Activated CD8-positive, alpha-beta T cell treated with anti-CD3 and anti-CD28 coated beads, Interleukin-2, amount 10 ng/mL, durations not matched to agents 7 days and 5 days (primary cell): ENCODE measurements at regions not wholly inside any gene's neighbourhood (a gene's known extent, or its start where the extent isn't known, plus 50 kb on each side); places are given as distances from the start of the nearest gene placed in this dataset.

ENCODE experiments used
- ATAC-seq: fragments of 150-1000 bp; cut with Tn5 transposase; one replicate; pipeline ENCODE4 v1.10.0; 2021; ENCODE audit warnings: moderate library complexity
- CTCF ChIA-PET: fragments of 350-600 bp; sonication (Branson Sonifier 250); formaldehyde crosslinking; loops from one replicate; lab custom pipeline; 2021; ENCODE audit warnings: antibody characterized with exemption; lab: Charles Lee
- POLR2A ChIA-PET: fragments of 350-600 bp; sonication (Branson Sonifier 250); formaldehyde crosslinking; loops from one replicate; lab custom pipeline; 2021; ENCODE audit warnings: antibody characterized with exemption; lab: Charles Lee
- DNase-seq: peaks from one replicate; pipeline ENCODE4 v3.0.0-alpha.2; 2020
- H3K27ac Mint-ChIP-seq: one replicate; pipeline ENCODE4 v1.8.0; 2021; ENCODE audit warnings: mild to moderate bottlenecking, mixed read lengths
- H3K27me3 Mint-ChIP-seq: one replicate; pipeline ENCODE4 v1.8.0; 2021; ENCODE audit warnings: low read depth, mixed read lengths
- H3K36me3 Mint-ChIP-seq: one replicate; pipeline ENCODE4 v1.8.0; 2021; ENCODE audit warnings: low read depth, mixed read lengths
- H3K4me1 Mint-ChIP-seq: one replicate; pipeline ENCODE4 v1.8.0; 2021; ENCODE audit warnings: low read depth, mixed read lengths
- H3K4me3 Mint-ChIP-seq: one replicate; pipeline ENCODE4 v1.8.0; 2021; ENCODE audit warnings: mild to moderate bottlenecking, mixed read lengths
- H3K9me3 Mint-ChIP-seq: one replicate; pipeline ENCODE4 v1.8.0; 2022; ENCODE audit warnings: mixed read lengths; ENCODE audit not compliant: insufficient read depth

DNA sequence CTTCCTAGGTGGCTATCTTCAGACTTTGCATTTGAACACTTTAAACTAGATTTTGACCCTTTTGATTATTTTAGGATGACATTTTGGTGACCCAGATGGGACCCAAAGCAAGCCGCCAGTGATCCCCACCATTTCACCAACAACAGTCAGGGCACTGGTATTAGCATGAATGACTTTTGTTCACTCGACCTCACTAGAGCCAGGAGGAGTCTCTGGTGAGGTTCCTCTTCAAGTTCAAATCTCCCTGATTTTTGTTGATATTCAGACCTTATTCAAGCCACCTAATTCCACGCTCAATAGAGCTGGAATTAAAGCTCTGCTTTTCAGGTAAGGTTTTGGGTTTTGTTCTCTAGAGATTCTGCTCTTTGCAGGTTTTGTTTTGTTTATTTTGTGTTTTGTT lies 202.3 kb downstream of the MREG start:
- ChIA-PET CTCF (interaction anchor here (0.9 kb wide), 1 partner anchor 17 kb away, joined by 4 read pairs; no protein-coding TSS in a partner anchor), POLR2A (no interaction called here)
- peak overlapping the region; percentile 74 for H3K27ac Mint-ChIP-seq
- H3K27me3 Mint-ChIP-seq, result peaks cover 9% of the 10 kb centered on the region
- peaks cover 21% of the 10 kb centered on the region for H3K4me1 Mint-ChIP-seq
- H3K36me3 Mint-ChIP-seq, result peaks cover 2% of the 10 kb centered on the region
- H3K4me3 Mint-ChIP-seq, result peak overlapping the region; percentile 39
- no peaks in the 10 kb centered on the region for H3K9me3 Mint-ChIP-seq
- no peak for ATAC-seq
- DNase-seq, result no peak

DNA sequence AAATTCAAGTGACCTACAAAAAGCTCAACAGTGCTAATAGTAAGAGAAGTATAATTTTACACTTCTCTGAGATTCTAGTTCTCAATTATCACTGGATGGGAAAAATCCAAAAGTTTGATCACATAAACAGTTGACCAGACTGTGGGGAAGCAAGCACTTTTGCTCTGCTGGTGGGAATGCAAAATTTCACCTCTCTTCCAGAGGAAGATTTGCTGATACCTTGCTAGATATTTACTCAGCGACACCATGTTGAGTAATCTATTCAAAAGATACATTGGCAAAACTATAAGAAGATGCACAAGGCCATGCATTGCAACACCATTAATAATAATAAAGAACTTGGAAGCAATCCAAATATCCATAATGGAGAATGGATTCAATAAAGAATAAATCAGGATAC lies 204.4 kb downstream of the MREG start:
- H3K27ac Mint-ChIP-seq, result no peak overlapping the region

DNA sequence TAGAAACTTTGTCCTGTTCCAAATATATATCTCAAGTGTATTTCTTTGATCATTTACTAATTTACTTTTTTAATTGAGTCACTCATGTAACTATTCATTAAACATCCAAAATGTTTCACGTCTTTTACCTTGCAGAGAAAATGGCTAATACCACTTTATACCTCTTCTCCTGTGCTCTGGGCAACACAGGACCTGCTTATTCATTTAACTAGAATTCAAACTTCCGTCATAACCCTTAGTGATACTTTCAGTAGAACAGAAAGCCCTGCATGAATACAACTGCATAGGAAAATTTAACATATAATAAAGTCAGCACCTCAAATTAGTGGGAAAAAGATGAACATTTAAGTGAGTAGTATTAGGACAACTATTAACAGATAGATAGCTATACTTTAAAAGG lies 205.2 kb downstream of the MREG start:
- Mint-ChIP-seq H3K36me3 (peaks cover 2% of the 10 kb centered on the region), H3K4me1 (peaks cover 21% of the 10 kb centered on the region), H3K9me3 (no peaks in the 10 kb centered on the region), H3K27me3 (peaks cover 6% of the 10 kb centered on the region), H3K27ac (no peak overlapping the region), H3K4me3 (no peak overlapping the region)
- ATAC-seq (no peak), DNase-seq (no peak)
- CTCF ChIA-PET, result no interaction called here
- POLR2A ChIA-PET, result no interaction called here

More for the DNA sequence above, 204.4 kb downstream of the MREG start:
- H3K27me3 Mint-ChIP-seq, result peaks cover 6% of the 10 kb centered on the region
- no peak overlapping the region for H3K4me3 Mint-ChIP-seq
- ATAC-seq (no peak), DNase-seq (no peak)
- H3K36me3 Mint-ChIP-seq, result peaks cover 2% of the 10 kb centered on the region
- H3K9me3 Mint-ChIP-seq, result no peaks in the 10 kb centered on the region
- POLR2A ChIA-PET, result no interaction called here
- H3K4me1 Mint-ChIP-seq, result peaks cover 21% of the 10 kb centered on the region
- CTCF ChIA-PET, result no interaction called here

DNA sequence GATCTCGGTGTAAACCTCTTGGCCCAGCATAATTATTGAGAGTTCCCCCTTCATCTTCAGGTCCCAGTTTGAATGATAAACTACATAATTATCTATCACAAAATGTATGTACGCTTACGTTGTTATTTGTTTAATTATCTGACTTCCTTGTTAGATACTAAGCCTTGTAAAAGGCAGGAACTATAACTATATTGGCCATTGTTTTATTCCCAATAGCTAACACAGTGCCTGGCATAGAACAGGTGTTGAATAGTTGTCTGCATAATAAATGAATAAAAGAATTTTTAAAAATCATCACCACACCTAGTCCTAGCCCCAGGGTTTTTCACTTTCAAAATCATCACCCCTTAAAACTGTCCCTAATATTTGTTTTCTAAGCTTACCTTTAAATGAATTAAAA lies 207.9 kb downstream of the MREG start:
- H3K27me3 Mint-ChIP-seq, result peaks cover 5% of the 10 kb centered on the region
- peaks cover 2% of the 10 kb centered on the region for H3K4me1 Mint-ChIP-seq
- no peak overlapping the region for H3K4me3 Mint-ChIP-seq
- H3K27ac Mint-ChIP-seq, result no peak overlapping the region
- POLR2A ChIA-PET, result no interaction called here
- DNase-seq (no peak), ATAC-seq (no peak)
- H3K36me3 Mint-ChIP-seq, result no peaks in the 10 kb centered on the region
- CTCF ChIA-PET, result interaction anchor here (0.9 kb wide), 1 partner anchor 9 kb away, joined by 3 read pairs; no protein-coding TSS in a partner anchor
- H3K9me3 Mint-ChIP-seq, result no peaks in the 10 kb centered on the region

DNA sequence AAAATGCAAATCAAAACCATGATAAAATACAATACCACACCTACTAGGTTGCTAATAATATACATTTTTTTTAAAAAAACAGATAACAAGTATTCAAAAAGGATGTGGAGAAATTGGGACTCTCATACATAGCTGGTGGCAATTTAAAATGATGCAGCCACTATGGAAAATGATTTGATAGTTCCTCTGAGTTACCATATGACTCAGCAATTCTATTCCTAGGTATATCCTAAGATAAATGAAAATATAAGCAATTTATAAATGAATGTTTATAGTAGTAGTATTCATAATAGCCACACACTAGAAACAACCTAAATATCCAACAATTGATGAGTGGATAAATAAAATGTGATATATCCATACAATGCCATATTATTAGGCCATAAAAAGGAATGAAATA lies 210.2 kb downstream of the MREG start:
- Mint-ChIP-seq H3K27ac (no peak overlapping the region), H3K4me1 (no peaks in the 10 kb centered on the region), H3K4me3 (no peak overlapping the region), H3K27me3 (peaks cover 5% of the 10 kb centered on the region), H3K9me3 (no peaks in the 10 kb centered on the region), H3K36me3 (no peaks in the 10 kb centered on the region)
- ChIA-PET CTCF (no interaction called here), POLR2A (no interaction called here)
- ATAC-seq, result no peak
- DNase-seq, result no peak

DNA sequence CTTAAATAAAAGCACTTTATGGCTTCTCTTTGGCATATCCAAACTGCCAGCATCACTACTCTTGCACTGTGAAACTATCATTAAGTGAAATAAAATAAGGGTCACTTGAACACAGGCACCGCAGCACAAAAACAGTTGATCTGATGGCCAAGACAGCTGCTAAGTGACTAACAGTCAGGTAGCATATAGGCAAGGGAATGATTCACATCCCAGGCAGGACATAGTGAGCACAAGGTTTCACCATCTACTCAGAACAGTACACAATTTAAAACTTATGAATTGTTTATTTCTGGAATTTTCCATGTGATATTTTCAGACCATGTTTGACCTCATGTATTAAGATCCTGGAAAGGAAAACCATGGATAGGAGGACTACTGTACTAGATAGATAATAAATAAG lies 214.2 kb downstream of the MREG start:
- no peaks in the 10 kb centered on the region for H3K9me3 Mint-ChIP-seq
- ChIA-PET CTCF (no interaction called here), POLR2A (no interaction called here)
- H3K4me3 Mint-ChIP-seq, result no peak overlapping the region
- no peak overlapping the region for H3K27ac Mint-ChIP-seq
- ATAC-seq, result no peak
- peaks cover 3% of the 10 kb centered on the region for H3K27me3 Mint-ChIP-seq
- no peaks in the 10 kb centered on the region for H3K36me3 Mint-ChIP-seq
- DNase-seq, result no peak
- peaks cover 7% of the 10 kb centered on the region for H3K4me1 Mint-ChIP-seq

DNA sequence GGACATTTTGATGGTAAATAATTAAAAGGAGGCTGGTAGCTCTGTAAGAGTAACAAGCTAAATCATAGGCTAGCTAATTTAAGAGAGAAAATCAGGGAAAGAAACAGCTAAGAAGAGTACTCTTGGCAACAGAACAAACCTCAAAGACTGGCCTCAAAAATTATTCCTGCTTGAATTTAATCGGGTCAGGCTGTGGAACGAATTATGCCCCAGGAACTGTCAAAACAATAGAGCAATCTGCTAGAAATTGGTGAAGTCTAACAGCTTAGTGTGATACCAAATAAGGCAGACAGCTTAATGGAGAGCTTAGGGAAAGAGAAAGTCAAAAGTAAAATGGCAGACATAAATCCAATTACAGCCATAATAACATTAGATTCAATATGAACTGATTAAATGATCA lies 215.7 kb downstream of the MREG start:
- peaks cover 3% of the 10 kb centered on the region for H3K27me3 Mint-ChIP-seq

DNA sequence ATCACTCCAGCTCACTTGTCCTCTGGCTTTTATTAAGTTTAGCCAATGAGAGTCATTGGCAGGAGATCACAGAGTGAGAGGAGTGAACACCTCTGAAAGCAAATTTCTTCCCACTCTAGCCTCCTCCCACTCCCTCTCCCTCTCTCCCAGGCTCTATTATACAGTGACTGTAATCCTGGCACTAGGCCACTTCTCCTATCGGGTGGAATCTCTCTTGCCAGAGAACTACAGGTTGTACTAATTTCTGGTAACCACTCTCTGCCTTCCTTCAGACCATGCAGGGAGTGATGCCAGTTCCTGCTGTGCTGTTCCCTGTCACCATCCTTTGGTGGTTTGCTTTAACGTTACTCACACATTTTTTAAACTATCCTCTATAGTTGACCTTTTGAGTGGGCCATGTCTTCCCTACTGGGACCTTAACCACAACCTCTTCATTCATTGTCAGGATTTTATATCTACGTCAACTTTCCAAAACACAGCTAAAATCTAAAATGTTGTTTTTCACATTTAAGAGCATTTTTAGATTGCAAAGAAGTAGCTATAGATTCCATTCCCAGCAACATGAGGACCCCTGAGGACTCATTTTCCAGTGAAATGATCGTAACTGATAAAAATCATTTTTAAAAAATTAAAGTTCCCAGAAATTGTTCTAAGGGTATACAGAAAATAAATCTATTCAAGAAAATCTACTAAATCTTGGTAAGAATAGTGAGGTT lies 217.1 kb downstream of the MREG start:
- ChIA-PET POLR2A (no interaction called here), CTCF (interaction anchor here (1.6 kb wide), 1 partner anchor 32 kb away, joined by 4 read pairs; no protein-coding TSS in a partner anchor)

More for the DNA sequence above, 215.7 kb downstream of the MREG start:
- Mint-ChIP-seq H3K36me3 (no peaks in the 10 kb centered on the region), H3K4me3 (no peak overlapping the region), H3K4me1 (peaks cover 14% of the 10 kb centered on the region), H3K9me3 (no peaks in the 10 kb centered on the region), H3K27ac (no peak overlapping the region)
- DNase-seq (no peak), ATAC-seq (no peak)
- ChIA-PET CTCF (no interaction called here), POLR2A (no interaction called here)

DNA sequence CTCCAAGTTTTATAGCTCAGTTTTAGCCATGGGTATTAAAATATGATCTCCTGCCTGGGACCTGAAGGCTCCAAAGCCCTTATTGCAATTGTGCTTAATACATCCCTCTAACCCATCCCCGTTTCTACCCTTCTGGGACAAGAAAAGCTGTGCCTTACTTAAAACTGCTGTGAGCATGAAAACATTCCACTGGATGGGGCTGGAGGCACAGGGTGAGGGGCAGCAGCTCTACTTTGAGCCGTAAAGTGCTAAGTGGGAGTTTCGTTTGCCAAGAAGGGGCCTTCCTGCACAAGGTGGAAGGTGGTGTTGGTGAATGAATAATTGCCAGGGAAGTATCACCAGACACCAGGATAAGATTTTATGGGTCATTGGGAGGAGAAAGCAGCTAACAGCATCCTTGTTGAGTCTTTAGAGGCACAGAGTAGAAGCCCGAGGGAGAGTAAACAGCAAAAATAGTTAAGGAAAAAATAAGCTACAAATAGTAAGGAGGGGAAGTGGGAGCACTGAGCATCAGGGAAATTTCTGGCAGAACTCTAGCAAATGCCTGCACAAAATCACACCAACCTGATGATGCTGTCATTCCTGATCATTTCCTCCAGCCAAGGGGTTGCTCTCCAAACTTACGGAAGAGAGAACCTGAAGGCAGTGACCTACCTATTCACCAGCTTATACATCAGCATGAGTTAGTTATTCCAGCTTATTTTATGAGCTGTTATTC lies 218.4 kb downstream of the MREG start:
- CTCF ChIA-PET, result interaction anchor here (1.6 kb wide), 1 partner anchor 34 kb away, joined by 4 read pairs; no protein-coding TSS in a partner anchor
- POLR2A ChIA-PET, result no interaction called here
- H3K27me3 Mint-ChIP-seq, result no peaks in the 10 kb centered on the region
- no peak for DNase-seq
- peaks cover 14% of the 10 kb centered on the region for H3K4me1 Mint-ChIP-seq
- H3K27ac Mint-ChIP-seq, result no peak overlapping the region
- H3K4me3 Mint-ChIP-seq, result no peak overlapping the region
- no peaks in the 10 kb centered on the region for H3K36me3 Mint-ChIP-seq
- no peaks in the 10 kb centered on the region for H3K9me3 Mint-ChIP-seq
- no peak for ATAC-seq

More for the DNA sequence above, 217.1 kb downstream of the MREG start:
- Mint-ChIP-seq H3K27ac (no peak overlapping the region), H3K4me1 (peaks cover 14% of the 10 kb centered on the region), H3K4me3 (no peak overlapping the region), H3K9me3 (no peaks in the 10 kb centered on the region), H3K36me3 (no peaks in the 10 kb centered on the region), H3K27me3 (peaks cover 2% of the 10 kb centered on the region)
- no peak for DNase-seq
- ATAC-seq, result no peak

DNA sequence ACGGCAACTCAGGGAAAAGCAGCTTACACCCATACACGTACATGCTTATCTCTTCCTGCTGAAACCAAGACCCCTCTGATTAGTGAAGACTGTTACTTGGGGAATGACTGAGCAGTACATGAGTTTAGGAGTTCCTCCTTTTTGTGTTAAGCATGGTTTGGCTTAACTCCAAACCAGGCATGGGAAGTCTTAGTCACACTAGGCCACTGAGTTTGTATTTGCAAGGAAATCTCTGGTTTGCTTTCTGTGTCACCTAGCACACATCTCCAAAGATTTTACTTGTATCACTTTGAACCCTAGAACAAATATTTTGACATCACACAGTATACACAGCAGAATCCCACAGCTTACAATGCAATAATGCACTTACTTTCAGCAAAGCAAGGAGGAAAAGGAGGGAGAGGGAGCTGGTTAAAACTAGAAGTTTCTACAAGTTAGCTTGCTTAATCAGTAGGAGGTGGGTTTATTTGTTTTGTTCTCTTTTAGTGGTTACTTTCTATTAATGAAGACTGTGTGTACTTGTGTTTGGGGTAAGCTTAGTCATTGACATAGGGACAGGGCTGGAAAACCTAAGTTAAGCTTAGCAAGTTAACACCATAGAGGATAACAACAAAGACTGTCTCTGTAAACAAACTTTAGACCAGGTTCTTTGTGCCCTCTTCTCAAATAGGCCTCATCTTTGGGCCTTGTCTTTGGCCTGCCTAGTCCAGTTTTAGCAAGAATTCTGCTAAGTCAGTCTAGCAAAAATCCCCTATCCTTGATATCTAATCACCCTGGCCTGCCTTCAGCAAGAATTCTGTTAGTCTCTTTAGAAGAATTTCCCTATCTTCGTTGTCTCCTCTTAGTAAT lies 219.4 kb downstream of the MREG start:
- Mint-ChIP-seq H3K9me3 (no peaks in the 10 kb centered on the region), H3K4me1 (peaks cover 14% of the 10 kb centered on the region), H3K27me3 (no peaks in the 10 kb centered on the region), H3K36me3 (no peaks in the 10 kb centered on the region), H3K4me3 (no peak overlapping the region), H3K27ac (no peak overlapping the region)
- ATAC-seq, result no peak
- DNase-seq, result no peak
- ChIA-PET CTCF (interaction anchor here (1.6 kb wide), 1 partner anchor 35 kb away, joined by 4 read pairs; no protein-coding TSS in a partner anchor), POLR2A (no interaction called here)

DNA sequence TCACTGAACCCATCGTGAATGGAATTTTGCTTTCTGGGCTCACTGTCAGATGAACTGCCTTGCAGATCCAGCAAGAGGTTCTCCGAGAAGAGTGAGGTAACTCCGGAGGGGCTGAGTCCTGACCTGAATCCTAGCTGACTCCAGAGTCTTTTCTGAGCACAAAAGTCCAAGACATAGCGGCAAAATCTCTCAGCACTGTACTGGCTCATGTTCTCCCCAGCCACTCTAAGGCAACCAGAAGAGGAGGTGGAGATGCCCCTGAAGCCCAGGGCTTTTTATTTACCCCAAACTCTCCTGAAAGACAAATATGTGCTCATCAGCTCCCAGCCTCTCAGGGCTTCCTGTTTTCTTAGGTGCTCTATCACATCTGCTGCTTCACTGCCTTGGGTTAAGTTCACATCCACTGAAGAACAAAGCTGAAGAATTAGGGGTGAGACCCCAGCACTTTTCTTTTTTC lies 221.8 kb downstream of the MREG start:
- H3K4me3 Mint-ChIP-seq, result no peak overlapping the region
- DNase-seq, result no peak
- peaks cover 2% of the 10 kb centered on the region for H3K27me3 Mint-ChIP-seq
- no peak overlapping the region for H3K27ac Mint-ChIP-seq
- H3K9me3 Mint-ChIP-seq, result no peaks in the 10 kb centered on the region
- ChIA-PET POLR2A (no interaction called here), CTCF (interaction anchor here (0.7 kb wide), 1 partner anchor 1255 kb away, joined by 3 read pairs; no protein-coding TSS in a partner anchor)
- no peak for ATAC-seq
- H3K4me1 Mint-ChIP-seq, result peaks cover 14% of the 10 kb centered on the region
- H3K36me3 Mint-ChIP-seq, result no peaks in the 10 kb centered on the region
